ENCODE measurements at regions not wholly inside any gene's neighbourhood (a gene's known extent, or its start where the extent isn't known, plus 50 kb on each side); places are given as distances from the start of the nearest gene placed in this dataset.

DNA sequence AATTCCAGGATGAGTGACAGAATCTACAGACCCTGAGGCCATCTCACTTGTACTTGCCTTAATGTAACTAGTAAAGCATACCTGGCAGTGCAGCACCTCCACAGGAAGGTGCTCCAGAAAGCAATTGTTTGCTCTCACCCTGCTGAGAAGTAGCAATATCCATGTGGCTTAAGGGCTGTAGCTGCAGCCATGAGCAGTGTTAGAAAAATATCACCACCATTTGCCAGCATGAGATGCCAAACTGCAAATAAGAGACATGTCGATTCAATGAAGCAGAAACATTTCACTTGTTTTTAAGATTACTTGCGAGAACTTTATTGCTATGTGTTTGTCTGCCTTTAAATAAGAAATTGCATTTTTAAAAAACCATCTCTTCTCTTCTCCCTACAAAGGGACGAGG, 151.5 kb downstream of the PRL start:
- WGBS (ENCODE audit: insufficient coverage), result no CpG with 5 or more reads among the region's 3 CpGs
- Mint-ChIP-seq H3K4me3 (no peak overlapping the region), H3K9me3 (ENCODE audit: insufficient read depth) (no peaks in the 10 kb centered on the region), H3K27ac (no peak overlapping the region), H3K27me3 (peaks cover 12% of the 10 kb centered on the region), H3K4me1 (peaks cover 2% of the 10 kb centered on the region)
- ATAC-seq (ENCODE audit: low read depth), result no peak
- Histone ChIP-seq H3K27me3 (replicated peaks in 1 of 4; ENCODE audit: control extremely low read depth in 1 of 4, control insufficient read depth in 3 of 4, insufficient read depth in 4 of 4, low read length in 3 of 4) (peaks cover 0 to 4% (median 0%) of the 10 kb centered on the region in 4 experiments), H3K27ac (ENCODE audit: low read length in 2 of 2) (no peak overlapping the region), H3K9me3 (ENCODE audit: control extremely low read depth in 1 of 3, control insufficient read depth in 2 of 3, insufficient read depth in 1 of 3, low read length in 2 of 3) (no peaks in the 10 kb centered on the region), H3K36me3 (replicated peaks in 1 of 2; ENCODE audit: control extremely low read depth in 1 of 2, control insufficient read depth in 1 of 2, extremely low read depth in 1 of 2, insufficient read depth in 2 of 2, low read length in 1 of 2) (no peaks in the 10 kb centered on the region), H3K9ac (ENCODE audit: low read length) (no peak overlapping the region), H3K4me3 (ENCODE audit: control extremely low read depth in 1 of 5, extremely low read depth in 1 of 5, insufficient read depth in 1 of 5, low read depth in 2 of 5, low read length in 4 of 5) (no peak overlapping the region), H3K4me2 (replicated peaks; ENCODE audit: low read depth, low read length, poor library complexity, severe bottlenecking) (no peak overlapping the region), H4K20me1 (ENCODE audit: control insufficient read depth, insufficient read depth, low read length, poor library complexity, severe bottlenecking) (no peaks in the 10 kb centered on the region), H2AFZ (ENCODE audit: insufficient read depth, low read depth, low read length, poor library complexity, severe bottlenecking) (no peak overlapping the region), H3K79me2 (ENCODE audit: control insufficient read depth, insufficient read depth, low read length) (no peaks in the 10 kb centered on the region), H3K4me1 (ENCODE audit: control insufficient read depth in 2 of 2, insufficient read depth in 2 of 2, low read length in 2 of 2) (peaks cover 5 to 6% of the 10 kb centered on the region in 2 donors)
- ChIA-PET POLR2A (interaction anchor here (0.6 kb wide), 1 partner anchor 219 kb away, joined by 6 read pairs; no protein-coding TSS in a partner anchor), CTCF (no interaction called here)
- no peak for DNase-seq
- intact Hi-C loops (cut with micrococcal nuclease), result no loop called here
- no peak for TF ChIP-seq EZH2 (IDR thresholded peaks at IDR 0.05; ENCODE audit: borderline replicate concordance, insufficient read depth, low read depth, low read length, poor library complexity, severe bottlenecking)
- TF ChIP-seq, protein P1, sequence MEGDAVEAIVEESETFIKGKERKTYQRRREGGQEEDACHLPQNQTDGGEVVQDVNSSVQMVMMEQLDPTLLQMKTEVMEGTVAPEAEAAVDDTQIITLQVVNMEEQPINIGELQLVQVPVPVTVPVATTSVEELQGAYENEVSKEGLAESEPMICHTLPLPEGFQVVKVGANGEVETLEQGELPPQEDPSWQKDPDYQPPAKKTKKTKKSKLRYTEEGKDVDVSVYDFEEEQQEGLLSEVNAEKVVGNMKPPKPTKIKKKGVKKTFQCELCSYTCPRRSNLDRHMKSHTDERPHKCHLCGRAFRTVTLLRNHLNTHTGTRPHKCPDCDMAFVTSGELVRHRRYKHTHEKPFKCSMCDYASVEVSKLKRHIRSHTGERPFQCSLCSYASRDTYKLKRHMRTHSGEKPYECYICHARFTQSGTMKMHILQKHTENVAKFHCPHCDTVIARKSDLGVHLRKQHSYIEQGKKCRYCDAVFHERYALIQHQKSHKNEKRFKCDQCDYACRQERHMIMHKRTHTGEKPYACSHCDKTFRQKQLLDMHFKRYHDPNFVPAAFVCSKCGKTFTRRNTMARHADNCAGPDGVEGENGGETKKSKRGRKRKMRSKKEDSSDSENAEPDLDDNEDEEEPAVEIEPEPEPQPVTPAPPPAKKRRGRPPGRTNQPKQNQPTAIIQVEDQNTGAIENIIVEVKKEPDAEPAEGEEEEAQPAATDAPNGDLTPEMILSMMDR (IDR thresholded peaks at IDR 0.05), result no peak

DNA sequence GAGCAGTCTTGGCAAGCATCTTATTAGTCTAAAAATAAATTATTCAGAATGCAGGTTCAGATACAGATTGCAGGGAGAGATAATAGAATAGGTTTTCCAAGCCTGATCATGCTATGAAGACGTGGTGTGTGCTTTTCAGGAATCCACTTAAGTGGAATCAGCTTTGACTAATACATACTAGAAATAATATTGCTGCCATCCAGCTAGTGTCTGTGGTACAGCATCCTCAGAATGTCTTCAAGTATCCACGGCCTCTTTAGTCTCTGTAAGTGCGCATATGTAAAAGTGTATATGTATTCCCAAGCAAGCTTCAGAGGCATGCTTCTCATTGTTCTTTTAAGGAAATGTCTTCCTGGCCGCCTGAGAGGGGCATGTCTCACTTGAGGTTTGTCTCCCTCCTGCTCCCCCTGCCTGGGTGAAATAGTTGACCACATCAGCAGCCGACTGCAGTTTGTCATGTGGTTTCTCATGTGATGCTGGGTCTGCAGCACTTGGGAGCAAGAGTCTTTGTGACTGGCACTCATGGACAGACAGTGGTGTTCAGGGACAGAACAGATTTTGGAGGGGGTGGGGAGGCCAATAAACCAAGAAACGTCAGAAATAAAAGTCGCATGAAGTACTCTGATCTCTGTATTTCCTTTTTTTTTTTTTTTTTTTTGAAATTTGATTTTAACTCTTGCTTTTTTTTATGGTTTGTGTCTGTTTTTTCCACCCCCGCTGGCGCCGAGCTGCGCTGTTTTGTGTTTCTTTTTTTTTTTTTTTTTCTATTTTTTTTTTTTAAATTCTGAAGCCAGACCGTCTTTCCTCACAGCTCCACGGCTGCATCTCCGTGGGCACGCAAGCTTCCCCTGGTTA, 150.8 kb downstream of the PRL start:
- TF ChIP-seq, protein P1 (IDR thresholded peaks at IDR 0.05), result no peak
- no peak for TF ChIP-seq EZH2 (IDR thresholded peaks at IDR 0.05; ENCODE audit: borderline replicate concordance, insufficient read depth, low read depth, low read length, poor library complexity, severe bottlenecking)
- H3K4me3 Mint-ChIP-seq, result no peak overlapping the region
- H3K27ac Mint-ChIP-seq, result no peak overlapping the region
- 59% methylated on average over 8 of the region's 15 CpGs for WGBS (ENCODE audit: insufficient coverage)
- Histone ChIP-seq H3K4me3 (ENCODE audit: control extremely low read depth in 1 of 5, extremely low read depth in 1 of 5, insufficient read depth in 1 of 5, low read depth in 2 of 5, low read length in 4 of 5) (no peak overlapping the region), H3K9me3 (ENCODE audit: control extremely low read depth in 1 of 3, control insufficient read depth in 2 of 3, insufficient read depth in 1 of 3, low read length in 2 of 3) (no peaks in the 10 kb centered on the region), H4K20me1 (ENCODE audit: control insufficient read depth, insufficient read depth, low read length, poor library complexity, severe bottlenecking) (no peaks in the 10 kb centered on the region), H3K27ac (ENCODE audit: low read length in 2 of 2) (no peak overlapping the region), H3K36me3 (replicated peaks in 1 of 2; ENCODE audit: control extremely low read depth in 1 of 2, control insufficient read depth in 1 of 2, extremely low read depth in 1 of 2, insufficient read depth in 2 of 2, low read length in 1 of 2) (no peaks in the 10 kb centered on the region), H3K9ac (ENCODE audit: low read length) (no peak overlapping the region), H3K27me3 (replicated peaks in 1 of 4; ENCODE audit: control extremely low read depth in 1 of 4, control insufficient read depth in 3 of 4, insufficient read depth in 4 of 4, low read length in 3 of 4) (peaks cover 0 to 4% (median 0%) of the 10 kb centered on the region in 4 experiments), H3K4me1 (ENCODE audit: control insufficient read depth in 2 of 2, insufficient read depth in 2 of 2, low read length in 2 of 2) (peaks cover 5 to 6% of the 10 kb centered on the region in 2 donors), H2AFZ (ENCODE audit: insufficient read depth, low read depth, low read length, poor library complexity, severe bottlenecking) (no peak overlapping the region), H3K4me2 (replicated peaks; ENCODE audit: low read depth, low read length, poor library complexity, severe bottlenecking) (no peak overlapping the region), H3K79me2 (ENCODE audit: control insufficient read depth, insufficient read depth, low read length) (no peaks in the 10 kb centered on the region)
- H3K9me3 Mint-ChIP-seq (ENCODE audit: insufficient read depth), result no peaks in the 10 kb centered on the region
- H3K4me1 Mint-ChIP-seq, result peaks cover 2% of the 10 kb centered on the region
- ChIA-PET CTCF (no interaction called here), POLR2A (interaction anchor here (0.6 kb wide), 1 partner anchor 218 kb away, joined by 6 read pairs; no protein-coding TSS in a partner anchor)
- ATAC-seq (ENCODE audit: low read depth) (no peak), DNase-seq (no peak)
- intact Hi-C loops (cut with micrococcal nuclease), result no loop called here
- H3K27me3 Mint-ChIP-seq, result peaks cover 12% of the 10 kb centered on the region

All from B cell (primary cell).